Stomach (tissue), 8 donors: ENCODE measurements at regions not wholly inside any gene's neighbourhood (a gene's known extent, or its start where the extent isn't known, plus 50 kb on each side); places are given as distances from the start of the nearest gene placed in this dataset.

ENCODE experiments used
- DNase-seq, 2 donors: peaks; one replicate each; pipeline versions ENCODE4 v3.0.0 to v3.0.0-alpha.2; 2013 to 2019
- H3K27ac ChIP-seq, 5 donors: fragments of 200-600 bp in 4 of 5; sonication (generic) in 4 of 5; one replicate each; pipeline ENCODE4 v1.5.1; 2013 to 2019; ENCODE audit warnings: mild to moderate bottlenecking in 1 of 5, moderate library complexity in 1 of 5
- H3K27me3 ChIP-seq, 3 donors: fragments of 200-600 bp; sonication (generic); one replicate each; pipeline ENCODE4 v1.5.1; 2017 to 2019; ENCODE audit warnings: mixed run types in 1 of 3
- H3K36me3 ChIP-seq, 4 donors: fragments of 200-600 bp; sonication (generic); 1 replicate in 3 of 4; 2 replicates in 1 of 4; pipeline ENCODE4 v1.5.1; 2016 to 2019
- H3K4me1 ChIP-seq, 4 donors: fragments of 200-600 bp; sonication (generic); one replicate each; pipeline ENCODE4 v1.5.1; 2016 to 2019
- H3K4me3 ChIP-seq, 4 donors: fragments of 200-600 bp; sonication (generic) in 3 of 4; one replicate each; pipeline ENCODE4 v1.5.1; 2016 to 2019; ENCODE audit warnings: mild to moderate bottlenecking in 1 of 4
- H3K9me3 ChIP-seq, 4 donors: fragments of 200-600 bp; sonication (generic); one replicate each; pipeline ENCODE4 v1.5.1; 2016 to 2019
- EP300 ChIP-seq: sonication (generic); formaldehyde crosslinking; IDR thresholded peaks from one replicate; pipeline ENCODE4 v1.6.1; 2017; ENCODE audit warnings: antibody characterized with exemption
- POLR2A ChIP-seq, 4 donors: fragments of 450-650 bp; IDR thresholded peaks; one replicate each; pipeline ENCODE4 v1.6.1; 2016; ENCODE audit warnings: antibody characterized with exemption in 4 of 4, control low read depth in 2 of 4, mild to moderate bottlenecking in 1 of 4, moderate library complexity in 1 of 4
- POLR2AphosphoS5 ChIP-seq, 3 donors: sonication (generic); formaldehyde crosslinking; IDR thresholded peaks; one replicate each; pipeline ENCODE4 v1.6.1; 2016; ENCODE audit warnings: antibody characterized with exemption in 3 of 3
- WGBS, 5 donors: extraction: QIAGEN DNeasy Blood & Tissue Kit in 3 of 5; methylation state at CpG; one replicate each; pipeline versions ENCODE4 v1.1.5 to v1.1.7; 2013 to 2018; 5-methylcytosine and 5-hydroxymethylcytosine counted together
- intact Hi-C: fragments of 100-400 bp; cut with DNase I; formaldehyde crosslinking; loops from one replicate; pipeline ENCODE4 v1.15.1; 2023; ENCODE audit warnings: low total_unique reads
- TF ChIP-seq, protein P1 (sequence below), 7 experiments: fragments of 450-650 bp in 4 of 7; fragments of 200-600 bp in 3 of 7; sonication (generic) in 3 of 7; IDR thresholded peaks; one replicate each; pipeline ENCODE4 v1.5.1; 2016 to 2019; ENCODE audit warnings: antibody characterized with exemption in 7 of 7, control low read depth in 2 of 7, mild to moderate bottlenecking in 1 of 7
- donor health status: healthy with polysubstance abuse.
- donor health status: Bipolar disorder and iron deficiency.
- donor health status: healthy.

- no peak for TF ChIP-seq POLR2A (IDR thresholded peaks at IDR 0.05)
- no peak for TF ChIP-seq EP300
- TF ChIP-seq, protein P1, sequence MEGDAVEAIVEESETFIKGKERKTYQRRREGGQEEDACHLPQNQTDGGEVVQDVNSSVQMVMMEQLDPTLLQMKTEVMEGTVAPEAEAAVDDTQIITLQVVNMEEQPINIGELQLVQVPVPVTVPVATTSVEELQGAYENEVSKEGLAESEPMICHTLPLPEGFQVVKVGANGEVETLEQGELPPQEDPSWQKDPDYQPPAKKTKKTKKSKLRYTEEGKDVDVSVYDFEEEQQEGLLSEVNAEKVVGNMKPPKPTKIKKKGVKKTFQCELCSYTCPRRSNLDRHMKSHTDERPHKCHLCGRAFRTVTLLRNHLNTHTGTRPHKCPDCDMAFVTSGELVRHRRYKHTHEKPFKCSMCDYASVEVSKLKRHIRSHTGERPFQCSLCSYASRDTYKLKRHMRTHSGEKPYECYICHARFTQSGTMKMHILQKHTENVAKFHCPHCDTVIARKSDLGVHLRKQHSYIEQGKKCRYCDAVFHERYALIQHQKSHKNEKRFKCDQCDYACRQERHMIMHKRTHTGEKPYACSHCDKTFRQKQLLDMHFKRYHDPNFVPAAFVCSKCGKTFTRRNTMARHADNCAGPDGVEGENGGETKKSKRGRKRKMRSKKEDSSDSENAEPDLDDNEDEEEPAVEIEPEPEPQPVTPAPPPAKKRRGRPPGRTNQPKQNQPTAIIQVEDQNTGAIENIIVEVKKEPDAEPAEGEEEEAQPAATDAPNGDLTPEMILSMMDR (IDR thresholded peaks at IDR 0.05), result no peak
- no peak for TF ChIP-seq POLR2AphosphoS5 (IDR thresholded peaks at IDR 0.05)
Measured at GRCh38 chr1:234936612-234937389, 191.8 kb downstream of the TOMM20 start.

DNA sequence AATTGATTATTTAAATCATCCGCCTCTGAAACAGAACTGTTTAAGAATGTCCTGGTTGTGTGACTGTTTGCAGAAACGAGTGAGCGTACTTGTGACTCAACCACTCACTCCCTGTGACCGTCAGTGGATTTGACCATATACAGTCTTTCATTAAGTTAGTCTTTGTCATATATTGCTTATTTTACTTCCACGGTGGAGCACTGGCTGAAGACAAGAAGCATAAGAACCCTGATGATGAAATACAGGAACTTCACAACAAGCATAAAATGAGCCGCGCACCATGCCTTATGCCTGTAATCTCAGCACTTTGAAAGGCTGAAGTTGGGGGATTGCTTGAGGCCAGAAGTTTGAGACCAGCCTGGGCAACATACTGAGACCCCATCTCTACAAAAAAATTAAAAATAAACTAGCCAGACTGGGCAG, 194.0 kb downstream of the TOMM20 start:
- 72 to 89% (median 85%) methylated on average over 7 of the region's 7 CpGs for WGBS, 5 donors
- Histone ChIP-seq H3K27ac (peak overlapping the region in 2 of 5 donors; percentile 42 to 52), H3K27me3 (no peaks in the 10 kb centered on the region), H3K9me3 (no peaks in the 10 kb centered on the region), H3K36me3 (no peaks in the 10 kb centered on the region), H3K4me3 (no peak overlapping the region), H3K4me1 (peaks cover 7 to 22% (median 14%) of the 10 kb centered on the region in 4 donors)
- intact Hi-C loops, result no loop called here
- no peak for TF ChIP-seq POLR2A (IDR thresholded peaks at IDR 0.05)
- TF ChIP-seq EP300, result no peak
- TF ChIP-seq POLR2AphosphoS5 (IDR thresholded peaks at IDR 0.05), result no peak
- TF ChIP-seq, protein P1 (IDR thresholded peaks at IDR 0.05), result no peak
- DNase-seq, result no peak

More at GRCh38 chr1:234936612-234937389, 191.8 kb downstream of the TOMM20 start:
- 82 to 96% (median 90%) methylated on average over 7 of the region's 7 CpGs for WGBS, 5 donors
- intact Hi-C loops, result no loop called here
- no peak for DNase-seq
- Histone ChIP-seq H3K27ac (no peak overlapping the region), H3K36me3 (no peaks in the 10 kb centered on the region), H3K27me3 (no peaks in the 10 kb centered on the region), H3K9me3 (no peaks in the 10 kb centered on the region), H3K4me1 (peaks cover 7 to 27% (median 14%) of the 10 kb centered on the region in 4 donors), H3K4me3 (no peak overlapping the region)

- intact Hi-C loops, result no loop called here
- DNase-seq, result peak in 1 of 2 donors; percentile 61
Measured at GRCh38 chr1:234933475-234933874, 195.2 kb downstream of the TOMM20 start.

GRCh38 chr1:234932511-234933430, 195.9 kb downstream of the TOMM20 start:
- peaks cover 7 to 22% (median 14%) of the 10 kb centered on the region in 4 donors for H3K4me1 ChIP-seq
- peak in 1 of 2 donors; percentile 53 for DNase-seq
- H3K4me3 ChIP-seq, result no peak overlapping the region
- peak overlapping the region in 4 of 5 donors; percentile 16 to 52 (median 26) for H3K27ac ChIP-seq
- no peaks in the 10 kb centered on the region for H3K27me3 ChIP-seq
- intact Hi-C loops, result no loop called here
- no peaks in the 10 kb centered on the region for H3K36me3 ChIP-seq
- WGBS, 5 donors, result 82 to 86% (median 85%) methylated on average over 15 of the region's 15 CpGs
- TF ChIP-seq POLR2AphosphoS5 (IDR thresholded peaks at IDR 0.05), result no peak
- no peaks in the 10 kb centered on the region for H3K9me3 ChIP-seq

More at GRCh38 chr1:234933475-234933874, 195.2 kb downstream of the TOMM20 start:
- TF ChIP-seq, protein P1 (IDR thresholded peaks at IDR 0.05), result no peak
- peak overlapping the region in 4 of 5 donors; percentile 16 to 52 (median 26) for H3K27ac ChIP-seq
- H3K27me3 ChIP-seq, result no peaks in the 10 kb centered on the region
- H3K36me3 ChIP-seq, result no peaks in the 10 kb centered on the region
- H3K9me3 ChIP-seq, result no peaks in the 10 kb centered on the region
- H3K4me3 ChIP-seq, result no peak overlapping the region
- 36 to 43% (median 37%) methylated on average over 2 of the region's 2 CpGs for WGBS, 5 donors
- H3K4me1 ChIP-seq, result peaks cover 7 to 22% (median 14%) of the 10 kb centered on the region in 4 donors
